SK-N-SH (cell line): ENCODE measurements at regions not wholly inside any gene's neighbourhood (a gene's known extent, or its start where the extent isn't known, plus 50 kb on each side); places are given as distances from the start of the nearest gene placed in this dataset.
A peak's percentile ranks its signal among the peaks of the same experiment; 100 is the strongest.

Experiments used
- CTCF ChIA-PET: fragments of 300-600, 350-600 bp; formaldehyde crosslinking; extraction: SDS; loops from one replicate; lab custom pipeline; 2021; lab: Yijun Ruan, JAX
- POLR2A ChIA-PET: fragments of 350-600 bp; sonication (Branson Sonifier 250); formaldehyde crosslinking; extraction: SDS; loops from one replicate; lab custom pipeline; 2020; ENCODE audit warnings: antibody characterized with exemption, inconsistent platforms; lab: Yijun Ruan, JAX
- DNase-seq: peaks from one replicate; pipeline ENCODE4 v3.0.0; 2012
- H2AFZ ChIP-seq: fragments of 200-600 bp; sonication (generic); 2 replicates; pipeline ENCODE4 v1.8.1; 2016; ENCODE audit warnings: antibody characterized with exemption, mild to moderate bottlenecking, low read depth
- H3F3A ChIP-seq: fragments of 200-600 bp; sonication (generic); replicated peaks from 2 replicates; pipeline ENCODE3; 2016; ENCODE audit warnings: antibody characterized with exemption, mild to moderate bottlenecking; ENCODE audit not compliant: insufficient read depth
- H3K27ac ChIP-seq, 2 experiments: fragments of 200-500 bp in 1 of 2; fragments of 200-600 bp in 1 of 2; sonication (Bioruptor generic) in 1 of 2; sonication (generic), shearing (Covaris generic) in 1 of 2; 2 replicates each; pipeline versions ENCODE4 v1.5.1 to v1.6.1; 2014 to 2016; ENCODE audit warnings: low read depth in 2 of 2, inconsistent platforms in 1 of 2, low read length in 1 of 2, mild to moderate bottlenecking in 1 of 2, mixed read lengths in 1 of 2
- H3K27me3 ChIP-seq: fragments of 200-600 bp; sonication (generic), shearing (Covaris generic); 2 replicates; pipeline ENCODE4 v1.6.1; 2016; ENCODE audit warnings: mixed run types; ENCODE audit not compliant: insufficient read depth
- H3K36me3 ChIP-seq, 2 experiments: fragments of 200-500 bp in 1 of 2; fragments of 200-600 bp in 1 of 2; sonication (Bioruptor generic) in 1 of 2; sonication (generic) in 1 of 2; replicated peaks in 1 of 2; 2 replicates each; pipeline versions ENCODE3 to v1.5.1; 2014 to 2016; ENCODE audit warnings: low read length in 1 of 2, mild to moderate bottlenecking in 1 of 2; ENCODE audit not compliant: insufficient read depth in 2 of 2, control insufficient read depth in 1 of 2
- H3K4me1 ChIP-seq, 2 experiments: fragments of 200-500 bp in 1 of 2; fragments of 200-600 bp in 1 of 2; sonication (Bioruptor generic) in 1 of 2; sonication (generic), shearing (Covaris generic) in 1 of 2; 2 replicates each; pipeline versions ENCODE4 v1.5.1 to v1.6.1; 2014 to 2016; ENCODE audit warnings: low read depth in 1 of 2, low read length in 1 of 2, mixed run types in 1 of 2; ENCODE audit not compliant: insufficient read depth in 2 of 2, control insufficient read depth in 1 of 2
- H3K4me2 ChIP-seq: fragments of 200-600 bp; sonication (generic), shearing (Covaris generic); 2 replicates; pipeline ENCODE4 v1.6.1; 2017; ENCODE audit warnings: mixed run types
- H3K4me3 ChIP-seq, 2 experiments: fragments of 200-500 bp in 1 of 2; fragments of 200-600 bp in 1 of 2; sonication (Bioruptor generic) in 1 of 2; sonication (generic), shearing (Covaris generic) in 1 of 2; 2 replicates each; pipeline versions ENCODE4 v1.5.1 to v1.8.1; 2014 to 2016; ENCODE audit warnings: low read depth in 2 of 2, inconsistent platforms in 1 of 2, low read length in 1 of 2, mild to moderate bottlenecking in 1 of 2, mixed read lengths in 1 of 2, moderate library complexity in 1 of 2
- H3K79me2 ChIP-seq: fragments of 200-600 bp; sonication (generic); 2 replicates; pipeline ENCODE4 v1.8.1; 2017; ENCODE audit warnings: mild to moderate bottlenecking; ENCODE audit not compliant: insufficient read depth
- H3K9ac ChIP-seq: fragments of 200-600 bp; sonication (generic); 2 replicates; pipeline ENCODE4 v1.6.1; 2017; ENCODE audit warnings: mixed run types
- H3K9me2 ChIP-seq: fragments of 200-600 bp; sonication (generic); 2 replicates; pipeline ENCODE4 v1.6.1; 2017; ENCODE audit warnings: mixed run types
- H3K9me3 ChIP-seq: fragments of 200-600 bp; sonication (generic); 2 replicates; pipeline ENCODE4 v1.6.1; 2017; ENCODE audit warnings: mixed run types, mild to moderate bottlenecking, moderate library complexity
- H4K20me1 ChIP-seq: fragments of 200-600 bp; sonication (generic); 2 replicates; pipeline ENCODE4 v1.6.1; 2017; ENCODE audit warnings: mild to moderate bottlenecking, mixed run types; ENCODE audit not compliant: insufficient read depth
- CHD2 ChIP-seq: fragments of 150-350 bp; IDR thresholded peaks from 2 replicates; pipeline ENCODE4 v1.6.1; 2018; ENCODE audit warnings: low read length; ENCODE audit not compliant: partially characterized antibody
- FOSL2 ChIP-seq: IDR thresholded peaks from 2 replicates; pipeline ENCODE4 v1.4.0; 2012; ENCODE audit warnings: low read depth, mild to moderate bottlenecking, moderate library complexity, borderline replicate concordance
- GABPA ChIP-seq: IDR thresholded peaks from 2 replicates; pipeline ENCODE4 v1.4.0; 2012; ENCODE audit warnings: low read depth, mild to moderate bottlenecking
- JUND ChIP-seq: IDR thresholded peaks from 2 replicates; pipeline ENCODE4 v1.4.0; 2012
- MEF2A ChIP-seq: IDR thresholded peaks from 2 replicates; pipeline ENCODE4 v1.4.0; 2012; ENCODE audit warnings: low read depth, borderline replicate concordance
- MXI1 ChIP-seq: IDR thresholded peaks from 2 replicates; pipeline ENCODE4 v1.6.1; 2012; ENCODE audit warnings: mild to moderate bottlenecking, low read depth, low read length, improper control_type of control experiment
- NRF1 ChIP-seq: IDR thresholded peaks from 2 replicates; pipeline ENCODE4 v1.6.1; 2012; ENCODE audit warnings: low read depth, mild to moderate bottlenecking, low read length
- POLR2AphosphoS5 ChIP-seq: IDR thresholded peaks from 2 replicates; pipeline ENCODE4 v1.6.1; 2012; ENCODE audit warnings: low read depth, low read length
- RAD21 ChIP-seq: IDR thresholded peaks from 2 replicates; pipeline ENCODE4 v1.6.1; 2012; ENCODE audit warnings: mild to moderate bottlenecking, low read length
- REST ChIP-seq: IDR thresholded peaks from 2 replicates; pipeline ENCODE4 v1.6.1; 2012; ENCODE audit warnings: mild to moderate bottlenecking, low read depth, low read length, moderate library complexity
- RFX5 ChIP-seq: IDR thresholded peaks from 2 replicates; pipeline ENCODE4 v1.6.1; 2012; ENCODE audit warnings: mild to moderate bottlenecking, improper control_type of control experiment, low read length
- SIN3A ChIP-seq: IDR thresholded peaks from 2 replicates; pipeline ENCODE4 v1.6.1; 2012; ENCODE audit warnings: low read depth, mild to moderate bottlenecking, low read length, moderate library complexity, borderline replicate concordance
- TCF12 ChIP-seq: IDR thresholded peaks from 2 replicates; pipeline ENCODE4 v1.4.0; 2012
- YY1 ChIP-seq: IDR thresholded peaks from 2 replicates; pipeline ENCODE4 v1.4.0; 2012; ENCODE audit warnings: low read depth, mild to moderate bottlenecking
- WGBS: methylation state at CpG from one replicate; pipeline ENCODE4 v1.1.6; 2017; ENCODE audit warnings: low lambda C conversion rate; 5-methylcytosine and 5-hydroxymethylcytosine counted together
- TF ChIP-seq, protein P1 (sequence below): IDR thresholded peaks from 2 replicates; pipeline ENCODE4 v1.4.0; 2012; ENCODE audit warnings: low read depth, borderline replicate concordance
- TF ChIP-seq, protein P2 (sequence below): IDR thresholded peaks from 2 replicates; pipeline ENCODE4; 2012

- WGBS, result 38% methylated on average over 6 of the region's 6 CpGs
- H3K9me3 ChIP-seq, result no peaks in the 10 kb centered on the region
- no peaks in the 10 kb centered on the region for H3K4me1 ChIP-seq
- DNase-seq, result no peak
- no peaks in the 10 kb centered on the region for H3F3A ChIP-seq
- H2AFZ ChIP-seq, result no peak overlapping the region
- no peak overlapping the region for H3K4me3 ChIP-seq
- ChIA-PET CTCF (no interaction called here), POLR2A (no interaction called here)
- H3K4me2 ChIP-seq, result no peak overlapping the region
- no peaks in the 10 kb centered on the region for H3K79me2 ChIP-seq
- no peaks in the 10 kb centered on the region for H3K27me3 ChIP-seq
- no peaks in the 10 kb centered on the region for H4K20me1 ChIP-seq
- no peak overlapping the region for H3K27ac ChIP-seq
- H3K9me2 ChIP-seq, result no peaks in the 10 kb centered on the region
- TF ChIP-seq MEF2A (no peak), JUND (no peak), TCF12 (no peak)
- no peak overlapping the region for H3K9ac ChIP-seq
- H3K36me3 ChIP-seq, result no peaks in the 10 kb centered on the region
These were observed 106.4 kb downstream of the TRIML1 start for GRCh38 chr4:188245651-188246050.

DNA sequence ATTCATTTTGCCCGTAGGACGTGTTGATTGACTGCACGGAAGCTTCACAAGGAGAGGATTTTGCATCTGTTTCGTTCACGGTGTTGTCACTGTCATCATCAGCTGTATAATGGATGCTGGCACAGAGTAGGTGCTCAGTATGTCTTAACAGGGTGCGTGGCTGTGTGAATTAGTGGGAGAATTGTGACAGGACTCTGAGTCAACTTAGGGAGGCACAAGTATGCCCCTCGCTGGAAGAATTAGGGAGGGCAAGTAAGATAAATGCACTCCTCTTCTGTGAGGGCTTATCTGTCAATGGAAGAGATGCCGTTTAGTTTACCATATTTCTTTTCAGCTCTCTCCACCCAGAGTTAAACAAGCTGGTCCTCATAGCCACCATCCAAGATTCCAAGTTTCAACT is 107.2 kb downstream of the TRIML1 start:
- H4K20me1 ChIP-seq, result no peaks in the 10 kb centered on the region
- no peak overlapping the region for H2AFZ ChIP-seq
- no peak for DNase-seq

GRCh38 chr4:188254211-188254610 is 115.0 kb downstream of the TRIML1 start:
- Histone ChIP-seq H3K36me3 (no peaks in the 10 kb centered on the region), H3K4me3 (no peak overlapping the region), H3K27ac (no peak overlapping the region), H2AFZ (no peak overlapping the region), H3K9ac (no peak overlapping the region), H3K9me3 (no peaks in the 10 kb centered on the region), H4K20me1 (no peaks in the 10 kb centered on the region), H3K79me2 (no peaks in the 10 kb centered on the region), H3K4me1 (no peaks in the 10 kb centered on the region), H3K27me3 (no peaks in the 10 kb centered on the region), H3K9me2 (no peaks in the 10 kb centered on the region), H3F3A (no peaks in the 10 kb centered on the region), H3K4me2 (no peak overlapping the region)
- WGBS, result 41% methylated on average over 7 of the region's 7 CpGs
- no peak for DNase-seq
- POLR2A ChIA-PET, result no interaction called here
- CTCF ChIA-PET, result no interaction called here
- TF ChIP-seq NRF1, result no peak
- TF ChIP-seq MXI1, result no peak
- no peak for TF ChIP-seq SIN3A
- TF ChIP-seq GABPA, result no peak
- TF ChIP-seq FOSL2, result no peak
- TF ChIP-seq, protein P1, sequence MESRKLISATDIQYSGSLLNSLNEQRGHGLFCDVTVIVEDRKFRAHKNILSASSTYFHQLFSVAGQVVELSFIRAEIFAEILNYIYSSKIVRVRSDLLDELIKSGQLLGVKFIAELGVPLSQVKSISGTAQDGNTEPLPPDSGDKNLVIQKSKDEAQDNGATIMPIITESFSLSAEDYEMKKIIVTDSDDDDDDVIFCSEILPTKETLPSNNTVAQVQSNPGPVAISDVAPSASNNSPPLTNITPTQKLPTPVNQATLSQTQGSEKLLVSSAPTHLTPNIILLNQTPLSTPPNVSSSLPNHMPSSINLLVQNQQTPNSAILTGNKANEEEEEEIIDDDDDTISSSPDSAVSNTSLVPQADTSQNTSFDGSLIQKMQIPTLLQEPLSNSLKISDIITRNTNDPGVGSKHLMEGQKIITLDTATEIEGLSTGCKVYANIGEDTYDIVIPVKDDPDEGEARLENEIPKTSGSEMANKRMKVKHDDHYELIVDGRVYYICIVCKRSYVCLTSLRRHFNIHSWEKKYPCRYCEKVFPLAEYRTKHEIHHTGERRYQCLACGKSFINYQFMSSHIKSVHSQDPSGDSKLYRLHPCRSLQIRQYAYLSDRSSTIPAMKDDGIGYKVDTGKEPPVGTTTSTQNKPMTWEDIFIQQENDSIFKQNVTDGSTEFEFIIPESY, result no peak
- no peak for TF ChIP-seq TCF12
- no peak for TF ChIP-seq CHD2
- no peak for TF ChIP-seq REST
- TF ChIP-seq, protein P2, sequence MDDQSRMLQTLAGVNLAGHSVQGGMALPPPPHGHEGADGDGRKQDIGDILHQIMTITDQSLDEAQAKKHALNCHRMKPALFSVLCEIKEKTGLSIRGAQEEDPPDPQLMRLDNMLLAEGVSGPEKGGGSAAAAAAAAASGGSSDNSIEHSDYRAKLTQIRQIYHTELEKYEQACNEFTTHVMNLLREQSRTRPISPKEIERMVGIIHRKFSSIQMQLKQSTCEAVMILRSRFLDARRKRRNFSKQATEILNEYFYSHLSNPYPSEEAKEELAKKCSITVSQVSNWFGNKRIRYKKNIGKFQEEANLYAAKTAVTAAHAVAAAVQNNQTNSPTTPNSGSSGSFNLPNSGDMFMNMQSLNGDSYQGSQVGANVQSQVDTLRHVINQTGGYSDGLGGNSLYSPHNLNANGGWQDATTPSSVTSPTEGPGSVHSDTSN, result no peak
- no peak for TF ChIP-seq YY1
- no peak for TF ChIP-seq JUND
- TF ChIP-seq RFX5, result no peak

More for the DNA sequence above, 107.2 kb downstream of the TRIML1 start:
- no peaks in the 10 kb centered on the region for H3K9me3 ChIP-seq
- WGBS, result 41% methylated on average over 8 of the region's 8 CpGs
- no peaks in the 10 kb centered on the region for H3K9me2 ChIP-seq
- no peaks in the 10 kb centered on the region for H3K79me2 ChIP-seq
- H3F3A ChIP-seq, result no peaks in the 10 kb centered on the region
- H3K4me1 ChIP-seq, result no peaks in the 10 kb centered on the region
- POLR2A ChIA-PET, result no interaction called here
- no peaks in the 10 kb centered on the region for H3K36me3 ChIP-seq
- H3K9ac ChIP-seq, result no peak overlapping the region
- H3K27ac ChIP-seq, result no peak overlapping the region
- H3K4me2 ChIP-seq, result no peak overlapping the region
- no peak overlapping the region for H3K4me3 ChIP-seq
- no peaks in the 10 kb centered on the region for H3K27me3 ChIP-seq
- TF ChIP-seq RAD21, result peak; percentile 36
- TF ChIP-seq POLR2AphosphoS5, result no peak
- TF ChIP-seq, all 33 proteins: peak for 1
- CTCF ChIA-PET, result interaction anchor here (0.9 kb wide), 1 partner anchor 14 kb away, joined by 3 read pairs; no protein-coding TSS in a partner anchor
